Left forelimb (tissue), 1 donor: ENCODE measurements at regions not wholly inside any gene's neighbourhood (a gene's known extent, or its start where the extent isn't known, plus 50 kb on each side); places are given as distances from the start of the nearest gene placed in this dataset.

Experiments used
- DNase-seq: peaks from one replicate; pipeline ENCODE4 v3.0.0-alpha.2; 2018; ENCODE audit warnings: low spot score

DNA sequence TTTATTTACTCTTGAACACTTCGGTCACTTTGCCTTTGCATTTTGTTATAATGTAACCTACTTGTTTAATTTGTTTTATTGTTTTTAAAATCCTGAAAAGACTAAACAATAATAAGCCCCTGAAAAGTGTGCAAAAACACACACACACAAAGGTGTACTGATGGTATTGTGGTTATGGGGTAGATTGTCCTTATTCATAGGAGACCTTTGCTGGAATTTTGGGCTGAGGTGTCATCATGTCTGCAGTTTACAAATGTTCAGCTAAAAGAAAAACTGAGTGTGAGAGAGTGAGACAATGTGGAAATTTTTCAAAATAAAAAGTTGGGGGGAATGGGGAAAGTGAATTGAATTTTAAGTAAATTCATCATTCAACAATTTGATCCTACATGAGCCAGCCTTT lies 174.9 kb downstream of the QDPR start:
- no peak for DNase-seq

DNA sequence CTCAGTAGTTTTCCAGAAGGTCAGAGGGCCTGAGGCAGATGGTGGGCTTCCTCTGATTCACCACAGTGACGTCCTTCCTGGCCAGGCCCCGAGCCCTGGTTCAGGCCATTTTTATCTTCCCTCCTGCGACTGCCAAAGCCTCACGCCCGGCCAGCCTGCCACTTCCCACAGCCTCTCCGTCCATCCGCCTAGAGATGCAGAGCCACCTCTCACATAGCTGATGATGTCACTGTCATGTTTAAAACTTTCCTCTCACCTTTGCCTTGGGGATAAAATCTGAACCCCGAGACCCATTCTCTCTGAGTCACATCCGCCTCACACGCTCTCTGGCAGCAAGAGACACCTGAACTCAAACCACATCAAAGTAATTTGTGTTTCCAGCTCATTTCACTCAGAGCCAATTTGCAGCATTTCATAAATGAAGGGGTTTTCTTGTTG lies 175.3 kb downstream of the QDPR start:
- no peak for DNase-seq

DNA sequence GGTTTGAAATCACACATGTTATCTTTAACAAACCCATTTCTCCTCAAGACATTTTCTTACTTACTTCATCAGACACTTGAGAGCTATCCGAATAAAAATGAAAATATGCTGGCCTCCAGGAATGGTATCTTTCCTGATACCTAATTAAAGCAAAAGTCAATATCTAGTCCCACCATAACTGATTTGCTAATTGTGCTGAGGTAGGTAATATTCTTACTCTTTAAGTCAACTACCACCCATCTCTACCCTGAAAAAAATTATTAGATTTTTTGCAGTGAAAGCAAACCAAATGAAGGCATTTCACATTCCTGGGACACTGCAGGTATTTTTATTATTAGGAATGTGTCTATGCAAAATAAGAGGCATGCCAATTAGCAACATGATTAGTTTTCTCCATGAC lies 175.8 kb downstream of the QDPR start:
- no peak for DNase-seq

DNA sequence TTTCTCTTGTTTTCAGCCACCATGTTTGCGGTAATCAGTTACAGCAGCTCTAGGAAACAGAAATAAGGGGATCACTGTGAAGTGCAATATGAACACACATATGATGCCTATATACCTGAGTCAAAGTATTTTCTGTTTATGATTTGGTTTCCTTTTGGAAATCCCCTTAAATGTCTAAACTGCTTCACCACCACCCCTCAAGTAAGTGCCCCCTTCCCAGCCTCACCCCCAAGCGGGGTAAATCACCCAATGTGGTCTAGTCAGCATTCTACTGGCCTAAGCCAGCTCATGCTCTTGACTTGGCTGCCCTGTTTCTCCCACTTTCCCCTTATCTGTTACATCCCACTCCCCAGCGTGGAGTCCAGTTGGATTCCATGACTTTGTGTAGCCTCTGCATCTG lies 176.5 kb downstream of the QDPR start:
- DNase-seq = no peak

DNA sequence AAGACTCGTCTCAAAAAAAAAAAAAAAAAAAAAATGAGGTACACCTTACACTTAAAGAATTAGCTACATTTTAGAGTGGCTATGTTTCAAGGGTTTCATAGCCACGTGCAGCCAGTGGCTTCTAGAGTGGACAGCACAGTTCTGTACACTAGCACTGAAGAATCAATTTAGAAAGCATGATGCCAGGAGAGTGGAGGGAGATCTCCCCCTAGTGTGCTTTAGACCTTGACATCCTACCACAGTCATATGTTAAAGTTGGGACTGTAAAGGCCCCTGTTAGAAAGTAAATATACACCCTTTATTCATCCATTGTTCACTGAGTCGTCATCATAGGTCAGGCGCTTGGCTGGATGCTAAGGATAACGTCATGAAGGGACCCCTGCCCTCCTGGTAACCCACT lies 179.4 kb downstream of the QDPR start:
- no peak for DNase-seq

DNA sequence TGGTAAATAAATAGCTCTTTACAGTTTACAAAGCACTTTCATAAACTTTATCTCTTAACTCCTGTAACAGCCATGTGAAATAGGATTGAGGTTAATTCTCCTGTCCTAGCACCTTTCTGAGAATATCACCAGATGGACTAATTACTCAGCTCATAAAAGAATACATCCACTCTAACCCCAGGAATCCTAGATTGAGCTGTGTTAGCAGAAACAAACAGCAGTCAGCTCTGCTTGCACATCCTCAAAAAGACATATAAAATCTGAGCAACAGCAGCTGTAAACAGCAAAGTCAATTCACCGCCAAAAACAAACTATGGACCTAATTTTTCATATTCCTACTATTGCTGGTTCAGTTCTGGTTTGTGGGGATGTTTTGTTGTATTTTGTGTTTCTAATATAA lies 182.8 kb downstream of the QDPR start:
- DNase-seq = no peak

DNA sequence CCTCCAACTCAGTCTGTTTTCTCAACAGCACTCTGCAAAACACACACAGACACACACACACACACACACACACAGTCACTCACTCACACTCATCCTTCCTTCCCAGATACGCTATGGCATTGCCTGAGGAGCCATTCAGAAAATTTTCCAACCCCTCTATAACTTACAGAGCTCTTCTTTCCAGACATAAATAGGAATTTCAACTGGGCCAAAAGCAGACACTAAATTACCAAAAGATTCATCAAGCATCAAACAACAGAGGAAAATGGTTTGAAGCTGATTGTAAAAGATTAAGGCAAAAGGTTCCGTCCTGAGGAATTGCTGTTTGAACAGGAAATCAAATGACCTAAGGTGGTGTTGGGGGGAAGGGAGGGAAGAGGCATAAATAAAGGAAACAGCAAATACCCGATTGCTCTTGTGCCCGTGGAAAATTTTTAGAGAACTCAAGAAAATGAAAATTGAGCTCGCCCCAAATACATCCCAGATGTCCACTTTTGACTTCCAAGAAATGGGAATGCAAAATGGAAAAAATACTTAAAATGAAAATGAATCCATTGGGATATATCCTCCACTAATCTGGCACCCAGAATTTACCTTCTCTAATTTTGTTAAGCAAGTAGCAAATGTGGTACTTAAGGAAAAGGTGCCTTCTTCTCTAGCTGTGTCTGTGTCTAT lies 183.6 kb downstream of the QDPR start:
- DNase-seq = no peak

DNA sequence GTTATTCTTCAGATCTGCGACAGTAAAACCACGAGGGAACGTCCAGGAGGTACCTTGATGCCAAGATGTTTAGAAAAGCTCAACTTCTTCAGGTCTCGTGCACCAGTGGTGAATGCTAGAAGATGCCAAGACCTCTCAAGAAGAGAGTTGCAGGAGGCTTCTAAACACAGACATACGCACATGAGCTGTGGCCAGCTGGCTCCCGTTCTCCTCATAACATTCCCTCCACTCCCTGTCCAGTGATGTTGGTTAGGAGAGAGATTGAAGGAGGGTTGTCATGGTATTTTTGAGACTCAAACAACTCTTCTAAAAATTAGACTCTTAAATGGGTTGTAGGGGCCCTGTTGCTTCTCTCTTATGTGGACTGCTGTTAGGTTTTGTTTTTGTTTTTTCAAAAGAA lies 184.3 kb downstream of the QDPR start:
- DNase-seq = no peak

DNA sequence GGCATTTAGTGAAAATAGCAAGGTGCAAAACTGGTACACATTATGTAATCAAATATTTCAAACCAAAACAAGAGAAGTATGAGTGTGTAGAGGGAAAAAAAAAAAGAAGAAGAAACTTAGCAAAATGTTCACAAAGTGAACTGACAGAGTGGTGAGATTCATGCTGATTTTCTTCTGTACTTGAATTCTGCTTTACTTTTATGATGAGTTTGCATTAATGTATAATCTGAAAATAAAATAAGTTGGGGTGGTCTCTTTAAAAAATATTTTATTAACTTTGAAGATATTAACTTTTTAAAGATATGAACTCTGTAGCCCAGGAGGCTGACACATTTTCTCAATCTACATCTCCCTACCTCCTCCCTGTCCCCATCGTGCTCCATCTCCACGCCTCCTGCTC lies 185.1 kb downstream of the QDPR start:
- no peak for DNase-seq

DNA sequence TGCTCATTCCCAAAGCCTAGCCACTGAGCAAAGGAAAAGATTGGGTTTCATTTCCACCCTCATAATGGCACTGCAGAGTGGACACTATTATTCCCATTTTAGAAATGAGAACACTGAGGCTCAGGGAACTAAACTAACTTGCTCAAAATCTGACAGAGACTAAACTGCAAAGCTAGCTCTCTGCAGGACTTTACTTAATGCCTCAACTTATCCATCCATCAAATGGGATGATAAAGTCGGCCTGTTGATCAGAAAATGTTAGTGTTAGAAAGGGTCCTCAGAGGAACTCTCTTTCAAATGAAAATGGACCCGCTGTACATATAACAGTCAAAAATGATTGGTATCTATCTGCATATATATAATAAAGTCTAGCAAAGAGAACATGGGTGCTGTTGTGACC lies 186.8 kb downstream of the QDPR start:
- DNase-seq = no peak

DNA sequence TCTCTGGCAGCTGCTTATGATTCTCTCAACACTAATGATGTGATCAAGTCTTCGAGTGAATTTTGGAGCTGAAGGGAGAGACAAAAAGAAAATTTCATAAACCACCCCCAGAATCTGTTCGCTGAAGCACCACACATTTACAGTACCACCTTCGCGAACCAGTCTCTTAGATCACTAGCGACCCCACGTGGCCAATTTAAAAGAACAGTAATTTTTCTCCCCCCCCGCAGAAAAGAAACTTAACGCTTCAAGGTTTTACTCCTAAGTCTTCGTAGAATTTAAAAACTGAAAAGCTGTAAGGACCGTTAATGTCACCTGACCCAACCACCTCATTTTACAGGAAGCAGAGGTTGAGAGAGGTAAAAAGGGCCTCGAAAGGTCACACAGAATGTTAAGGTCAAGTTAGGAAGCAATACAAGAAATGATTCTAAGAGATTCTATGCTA lies 187.5 kb downstream of the QDPR start:
- DNase-seq = no peak

DNA sequence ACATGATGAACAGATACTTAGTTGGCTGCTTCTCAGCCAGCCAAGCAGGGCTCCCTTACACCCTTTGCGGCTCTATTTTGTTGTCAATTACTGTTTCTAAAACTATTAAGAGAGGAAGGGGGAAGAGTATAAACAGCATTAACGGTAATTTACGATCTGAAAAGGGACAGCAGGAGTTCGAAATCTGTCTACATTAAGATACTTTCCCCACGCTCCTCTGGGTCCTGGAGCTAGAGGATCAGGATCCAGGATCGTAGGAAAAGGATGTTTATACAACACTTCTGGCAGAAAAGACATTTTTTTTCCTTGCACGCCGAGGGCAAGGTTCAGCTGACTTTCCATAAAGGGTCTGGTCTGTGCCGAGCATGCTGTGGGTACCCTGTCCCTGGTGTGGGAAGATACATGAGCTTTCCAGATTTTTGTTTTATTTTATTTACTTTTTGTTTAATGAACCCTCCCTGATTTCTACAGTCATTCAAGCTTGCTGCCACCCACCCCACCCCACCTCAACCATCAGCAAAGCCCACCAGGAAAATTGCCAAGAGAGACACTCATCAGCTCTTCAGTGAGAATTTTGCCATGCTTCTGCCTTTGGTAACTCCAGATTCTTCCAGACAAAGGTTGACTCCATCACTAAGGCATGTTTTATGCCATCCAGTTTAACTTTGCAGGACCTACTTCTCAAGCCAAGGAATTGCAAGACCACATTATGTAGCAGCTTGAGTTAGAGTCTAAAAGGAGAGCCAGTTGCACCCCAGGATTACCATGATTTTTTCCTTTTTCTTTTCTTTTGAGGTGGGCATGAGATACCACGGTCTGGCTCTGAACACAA lies 188.1 kb downstream of the QDPR start:
- no peak for DNase-seq

DNA sequence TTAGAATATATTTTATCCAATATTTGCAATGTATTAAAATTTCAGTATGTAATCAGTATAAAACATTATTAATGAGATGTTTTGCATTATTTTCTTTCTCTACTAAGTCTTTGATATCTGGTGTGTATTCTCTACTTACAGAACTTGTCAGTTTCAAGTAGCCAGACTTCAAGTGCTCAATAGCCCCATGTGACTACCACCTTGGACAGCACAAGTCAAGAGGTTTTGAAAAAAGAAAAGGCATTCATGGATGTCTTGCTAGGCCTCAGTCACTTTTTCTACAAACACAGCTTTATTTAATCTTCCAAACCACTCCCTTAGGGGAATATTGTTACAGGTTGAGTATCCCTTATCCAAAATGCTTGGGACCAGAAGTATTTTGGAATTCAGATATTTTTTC lies 189.4 kb downstream of the QDPR start:
- no peak for DNase-seq

DNA sequence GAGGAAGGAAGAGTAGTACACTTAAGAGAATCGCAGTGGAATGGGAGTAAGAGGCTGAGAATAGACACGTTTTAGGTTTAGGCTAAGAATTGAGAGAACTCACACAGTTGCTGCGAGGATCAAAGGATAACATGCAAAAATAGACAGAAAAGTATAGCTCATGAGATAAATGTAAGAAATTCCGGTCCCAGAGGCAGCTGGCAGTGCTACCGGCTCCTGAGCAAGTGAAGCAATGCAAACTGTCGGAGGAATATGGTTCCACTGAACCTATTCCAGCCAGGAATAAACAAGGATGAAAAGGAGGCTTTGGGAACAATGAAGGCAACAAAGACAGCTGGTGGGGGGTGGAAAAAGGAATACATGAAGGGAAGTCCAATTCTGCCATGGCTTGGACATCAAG lies 191.8 kb downstream of the QDPR start:
- DNase-seq = no peak

DNA sequence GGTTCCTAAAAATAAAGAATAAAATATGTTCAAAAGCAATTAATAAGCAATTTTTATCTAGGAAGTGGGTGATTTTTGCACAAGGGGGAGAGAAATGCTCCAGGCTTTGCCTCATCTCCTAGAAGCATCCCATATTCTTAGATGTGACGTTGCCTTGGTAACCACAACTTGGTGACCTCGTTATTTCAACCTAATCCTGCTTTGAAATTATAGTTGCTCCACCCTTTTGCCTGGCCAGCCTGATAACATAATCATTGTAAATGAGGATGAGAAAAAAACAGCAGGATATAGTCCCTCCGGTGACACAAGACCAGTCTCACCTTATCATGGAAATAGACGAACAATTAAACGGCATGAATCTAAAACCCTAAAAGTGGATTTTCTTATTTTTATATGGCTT lies 194.4 kb downstream of the QDPR start:
- DNase-seq = no peak

DNA sequence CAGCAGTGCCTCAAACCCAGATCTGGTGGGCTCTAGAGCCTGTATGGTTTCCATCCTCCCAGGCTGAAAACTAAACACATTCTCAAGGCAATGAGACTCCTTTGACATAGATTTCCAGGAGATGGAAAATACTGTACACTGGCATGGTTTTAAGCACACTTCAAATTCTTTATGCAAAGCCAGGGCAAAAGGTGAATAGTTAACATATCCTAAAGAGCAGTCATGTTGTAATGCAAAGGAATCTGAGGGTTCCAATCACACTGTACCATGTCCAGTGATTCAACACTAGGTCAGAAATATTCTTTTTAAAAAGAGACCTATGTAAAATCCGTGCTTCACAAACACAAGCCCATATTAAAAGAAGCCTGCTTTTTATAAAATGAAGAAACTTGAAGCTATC lies 195.3 kb downstream of the QDPR start:
- no peak for DNase-seq

DNA sequence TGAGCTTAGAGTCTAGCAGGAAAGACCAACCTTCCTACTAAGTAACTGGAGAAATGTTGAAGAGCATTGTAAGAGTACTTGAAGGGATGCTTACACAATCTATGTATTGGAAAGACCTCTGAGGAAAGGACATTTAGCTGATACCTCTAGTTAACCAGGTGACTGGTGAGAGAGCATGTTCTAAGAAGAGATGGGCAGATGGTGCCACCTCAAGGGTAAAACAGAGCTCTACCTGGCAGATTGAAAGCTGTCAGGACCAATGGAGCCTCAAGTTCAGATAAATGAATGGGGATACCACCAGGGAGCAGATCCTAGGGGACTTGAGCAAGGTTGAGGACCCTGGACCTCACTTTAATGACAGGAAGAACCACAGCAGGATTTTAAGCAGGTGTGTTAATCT lies 196.4 kb downstream of the QDPR start:
- DNase-seq = no peak

DNA sequence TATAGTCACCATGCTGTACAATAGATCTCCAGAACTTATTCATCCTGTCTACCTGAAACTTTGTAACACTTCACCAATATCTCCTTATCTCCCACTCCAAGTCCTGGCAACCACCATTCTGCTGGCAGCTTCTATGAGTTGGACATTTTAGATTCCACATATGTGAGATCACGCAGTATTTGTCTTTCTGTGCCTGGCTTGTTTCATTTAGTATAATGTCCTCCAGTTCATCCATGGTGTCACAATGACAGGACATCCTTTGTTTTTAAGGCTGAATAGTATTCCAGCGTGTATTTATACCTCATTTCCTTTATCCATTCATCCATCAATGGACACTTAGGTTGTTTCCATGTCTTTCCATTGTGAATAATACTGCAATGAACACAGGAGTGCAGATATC lies 198.7 kb downstream of the QDPR start:
- no peak for DNase-seq

DNA sequence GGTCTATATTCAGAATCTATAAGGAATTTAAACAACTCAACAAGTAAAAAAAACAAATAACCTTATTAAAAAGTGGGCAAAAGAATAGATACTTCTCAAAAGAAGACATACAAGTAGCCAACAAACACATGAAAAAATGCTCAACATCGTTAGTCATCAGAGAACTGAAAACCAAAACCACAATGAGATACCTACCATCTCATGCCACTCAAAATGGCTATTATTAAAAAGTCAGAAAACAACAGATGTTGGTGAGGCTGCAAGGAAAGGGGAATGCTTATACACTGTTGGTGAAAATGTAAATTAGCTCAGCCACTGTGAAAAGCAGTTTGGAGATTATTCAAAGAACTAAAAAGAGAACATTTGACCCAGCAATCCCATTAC lies 201.6 kb downstream of the QDPR start:
- DNase-seq = no peak

DNA sequence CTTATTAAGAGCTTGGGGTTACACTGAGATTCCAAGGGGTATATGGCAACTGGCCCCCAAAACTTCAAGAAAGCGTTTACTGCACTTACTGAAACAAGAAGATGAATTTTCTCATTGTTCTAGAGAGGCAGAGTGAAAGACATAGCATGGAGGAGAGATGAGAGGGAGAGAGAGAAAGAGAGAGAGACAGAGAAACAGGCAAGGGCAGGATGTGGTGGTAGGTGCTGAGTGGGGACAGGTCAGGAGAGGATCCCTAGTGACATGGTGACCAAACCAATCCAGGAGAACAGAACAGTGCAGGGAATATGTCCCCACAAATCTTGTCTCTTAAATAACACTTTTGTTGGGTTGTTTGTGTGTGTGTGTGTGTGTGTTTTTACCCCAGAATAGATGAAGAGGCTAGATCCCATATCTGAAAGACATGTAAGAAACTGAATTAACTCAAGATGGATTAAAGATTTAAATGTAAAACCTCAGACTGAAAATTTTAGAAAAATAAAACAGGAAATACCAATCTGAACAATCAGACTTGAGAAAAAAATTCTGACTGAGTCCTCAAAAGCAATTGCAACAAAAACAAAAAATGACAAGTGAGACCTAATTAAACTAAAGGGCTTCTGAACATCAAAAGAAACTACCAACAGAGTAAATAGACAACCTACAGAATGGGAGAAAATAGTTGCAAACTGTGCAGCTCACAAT lies 202.2 kb downstream of the QDPR start:
- no peak for DNase-seq

DNA sequence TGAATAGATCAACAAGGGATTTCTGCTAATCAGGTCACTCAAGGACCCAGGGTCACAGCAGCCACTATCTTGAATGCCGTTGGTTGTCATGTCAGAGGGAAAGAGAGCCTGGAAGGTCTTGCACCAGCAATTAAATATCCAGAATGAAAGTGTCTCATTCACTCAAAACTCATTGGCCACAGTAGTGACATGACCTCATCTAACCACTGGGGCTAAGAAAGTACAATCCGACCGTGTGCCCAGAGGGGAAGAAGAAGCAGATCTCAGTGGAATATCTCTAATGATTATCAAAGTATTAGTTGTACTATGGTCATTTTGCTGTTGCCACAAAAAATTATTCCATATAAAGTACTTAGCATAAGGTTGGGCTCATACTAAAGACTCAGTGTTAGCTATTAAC lies 210.0 kb downstream of the QDPR start:
- no peak for DNase-seq

DNA sequence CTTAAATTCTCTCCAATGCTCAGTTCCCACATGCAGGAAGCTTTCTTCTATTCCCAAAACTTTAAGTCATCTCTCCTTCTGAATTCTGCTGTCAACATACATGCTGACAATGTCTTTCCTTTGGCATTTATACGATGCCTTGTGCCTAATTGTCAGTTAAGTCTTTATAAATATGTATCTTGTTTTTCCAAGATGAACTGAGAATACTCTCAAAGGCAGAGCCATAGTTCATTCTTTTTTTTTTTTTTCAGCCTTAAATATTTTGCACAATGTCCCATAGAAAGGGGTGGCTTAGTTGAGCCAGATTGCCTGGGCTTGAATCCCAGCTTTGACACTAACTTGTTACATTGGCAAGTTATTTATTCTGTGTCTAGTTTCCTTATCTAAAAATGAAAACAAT lies 210.6 kb downstream of the QDPR start:
- no peak for DNase-seq
